Neural progenitor cell (in vitro differentiated cells): ENCODE measurements at regions not wholly inside any gene's neighbourhood (a gene's known extent, or its start where the extent isn't known, plus 50 kb on each side); places are given as distances from the start of the nearest gene placed in this dataset.

Experiments
- DNase-seq: peaks from one replicate; pipeline ENCODE4 v3.0.0-alpha.2; 2016; ENCODE audit warnings: low spot score
- H2AFZ ChIP-seq: fragments of 200-600 bp; sonication (generic); replicated peaks from 2 replicates; pipeline ENCODE4 v1.6.1; 2016; ENCODE audit warnings: antibody characterized with exemption
- H3F3A ChIP-seq: fragments of 200-600 bp; sonication (generic); 2 replicates; pipeline ENCODE4 v1.6.1; 2016; ENCODE audit warnings: antibody characterized with exemption, low read depth
- H3K27ac ChIP-seq: fragments of 200-600 bp; sonication (generic); 2 replicates; pipeline ENCODE4 v1.5.1; 2016; ENCODE audit warnings: mild to moderate bottlenecking
- H3K27me3 ChIP-seq: fragments of 200-600 bp; sonication (generic); 2 replicates; pipeline ENCODE4 v1.6.1; 2016; ENCODE audit warnings: mild to moderate bottlenecking, moderate library complexity
- H3K36me3 ChIP-seq: fragments of 200-600 bp; sonication (generic); 2 replicates; pipeline ENCODE4 v1.5.1; 2016
- H3K4me1 ChIP-seq: fragments of 200-600 bp; sonication (generic); 2 replicates; pipeline ENCODE4 v1.6.1; 2016; ENCODE audit warnings: mixed run types
- H3K4me2 ChIP-seq: fragments of 200-600 bp; sonication (generic); 2 replicates; pipeline ENCODE4 v1.6.1; 2016
- H3K4me3 ChIP-seq: fragments of 200-600 bp; sonication (generic); 2 replicates; pipeline ENCODE4 v1.5.1; 2016
- H3K79me2 ChIP-seq: fragments of 200-600 bp; sonication (generic); 2 replicates; pipeline ENCODE4 v1.6.1; 2016; ENCODE audit warnings: low read depth
- H3K9ac ChIP-seq: fragments of 200-600 bp; sonication (generic); 2 replicates; pipeline ENCODE4 v1.6.1; 2016
- H3K9me3 ChIP-seq: fragments of 200-600 bp; sonication (generic); 2 replicates; pipeline ENCODE4 v1.5.1; 2016; ENCODE audit warnings: low read depth
- H4K20me1 ChIP-seq: fragments of 200-600 bp; sonication (generic); 2 replicates; pipeline ENCODE4 v1.6.1; 2016; ENCODE audit warnings: low read depth
- H3K27ac Mint-ChIP-seq: 3 replicates; pipeline ENCODE4 v1.8.0; 2021; ENCODE audit warnings: mixed read lengths
- H3K27me3 Mint-ChIP-seq: 2 replicates; pipeline ENCODE4 v1.8.0; 2022; ENCODE audit warnings: low read depth, mild to moderate bottlenecking, inconsistent platforms, moderate library complexity, mixed read lengths; ENCODE audit not compliant: insufficient read depth
- H3K36me3 Mint-ChIP-seq: 3 replicates; pipeline ENCODE4 v1.8.0; 2021; ENCODE audit warnings: mixed read lengths
- H3K4me1 Mint-ChIP-seq: 3 replicates; pipeline ENCODE4 v1.8.0; 2021; ENCODE audit warnings: mixed read lengths
- H3K4me3 Mint-ChIP-seq: 3 replicates; pipeline ENCODE4 v1.8.0; 2021; ENCODE audit warnings: mild to moderate bottlenecking, moderate library complexity, mixed read lengths
- H3K9me3 Mint-ChIP-seq: 3 replicates; pipeline ENCODE4 v1.8.0; 2020; ENCODE audit warnings: mixed read lengths
- EZH2 ChIP-seq: fragments of 200-600 bp; sonication (generic); IDR thresholded peaks from 2 replicates; pipeline ENCODE4 v1.6.1; 2017; ENCODE audit warnings: antibody characterized with exemption, mild to moderate bottlenecking, moderate library complexity
- EZH2phosphoT487 ChIP-seq: fragments of 200-600 bp; sonication (generic); IDR thresholded peaks from 2 replicates; pipeline ENCODE4 v1.6.1; 2017; ENCODE audit warnings: antibody characterized with exemption
- TF ChIP-seq, protein P1 (sequence below): fragments of 200-600 bp; sonication (generic); IDR thresholded peaks from 2 replicates; pipeline ENCODE4 v1.5.1; 2017; ENCODE audit warnings: antibody characterized with exemption, mild to moderate bottlenecking

DNA sequence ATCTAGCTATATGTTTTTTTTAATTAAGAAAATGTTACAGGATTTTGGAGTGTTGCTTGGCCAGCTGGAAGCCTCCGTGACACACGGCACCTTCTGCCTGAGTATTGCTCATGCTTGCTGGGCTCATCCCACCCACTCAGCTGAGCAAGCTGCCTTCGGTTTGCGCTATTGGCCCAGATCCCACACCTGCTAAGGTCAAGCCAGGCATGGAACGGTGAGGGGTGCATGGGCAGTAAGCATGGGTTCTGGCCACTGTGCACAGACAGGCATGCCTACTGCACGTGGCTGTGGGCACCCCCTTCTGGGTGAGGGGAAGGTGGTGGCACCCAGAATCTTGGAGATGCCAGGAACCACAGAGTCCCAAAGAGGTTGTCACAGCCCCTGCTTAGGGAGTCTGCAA is 1178.4 kb upstream of the PCDH7 start:
- H3K4me2 ChIP-seq = no peak overlapping the region
- H3F3A ChIP-seq = no peaks in the 10 kb centered on the region
- DNase-seq = no peak
- H3K36me3 ChIP-seq = no peaks in the 10 kb centered on the region
- H3K9me3 ChIP-seq = no peaks in the 10 kb centered on the region
- no peaks in the 10 kb centered on the region for H3K27me3 ChIP-seq
- no peak overlapping the region for H3K4me3 ChIP-seq
- H2AFZ ChIP-seq = no peak overlapping the region
- H3K9ac ChIP-seq = no peak overlapping the region
- Mint-ChIP-seq H3K36me3 (no peaks in the 10 kb centered on the region), H3K4me3 (no peak overlapping the region), H3K9me3 (no peaks in the 10 kb centered on the region), H3K27me3 (no peaks in the 10 kb centered on the region), H3K4me1 (no peaks in the 10 kb centered on the region), H3K27ac (no peak overlapping the region)
- TF ChIP-seq EZH2 (no peak), EZH2phosphoT487 (no peak)
- TF ChIP-seq, protein P1, sequence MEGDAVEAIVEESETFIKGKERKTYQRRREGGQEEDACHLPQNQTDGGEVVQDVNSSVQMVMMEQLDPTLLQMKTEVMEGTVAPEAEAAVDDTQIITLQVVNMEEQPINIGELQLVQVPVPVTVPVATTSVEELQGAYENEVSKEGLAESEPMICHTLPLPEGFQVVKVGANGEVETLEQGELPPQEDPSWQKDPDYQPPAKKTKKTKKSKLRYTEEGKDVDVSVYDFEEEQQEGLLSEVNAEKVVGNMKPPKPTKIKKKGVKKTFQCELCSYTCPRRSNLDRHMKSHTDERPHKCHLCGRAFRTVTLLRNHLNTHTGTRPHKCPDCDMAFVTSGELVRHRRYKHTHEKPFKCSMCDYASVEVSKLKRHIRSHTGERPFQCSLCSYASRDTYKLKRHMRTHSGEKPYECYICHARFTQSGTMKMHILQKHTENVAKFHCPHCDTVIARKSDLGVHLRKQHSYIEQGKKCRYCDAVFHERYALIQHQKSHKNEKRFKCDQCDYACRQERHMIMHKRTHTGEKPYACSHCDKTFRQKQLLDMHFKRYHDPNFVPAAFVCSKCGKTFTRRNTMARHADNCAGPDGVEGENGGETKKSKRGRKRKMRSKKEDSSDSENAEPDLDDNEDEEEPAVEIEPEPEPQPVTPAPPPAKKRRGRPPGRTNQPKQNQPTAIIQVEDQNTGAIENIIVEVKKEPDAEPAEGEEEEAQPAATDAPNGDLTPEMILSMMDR = no peak
- H4K20me1 ChIP-seq = no peaks in the 10 kb centered on the region
- no peaks in the 10 kb centered on the region for H3K79me2 ChIP-seq
- H3K27ac ChIP-seq = no peak overlapping the region
- no peaks in the 10 kb centered on the region for H3K4me1 ChIP-seq

DNA sequence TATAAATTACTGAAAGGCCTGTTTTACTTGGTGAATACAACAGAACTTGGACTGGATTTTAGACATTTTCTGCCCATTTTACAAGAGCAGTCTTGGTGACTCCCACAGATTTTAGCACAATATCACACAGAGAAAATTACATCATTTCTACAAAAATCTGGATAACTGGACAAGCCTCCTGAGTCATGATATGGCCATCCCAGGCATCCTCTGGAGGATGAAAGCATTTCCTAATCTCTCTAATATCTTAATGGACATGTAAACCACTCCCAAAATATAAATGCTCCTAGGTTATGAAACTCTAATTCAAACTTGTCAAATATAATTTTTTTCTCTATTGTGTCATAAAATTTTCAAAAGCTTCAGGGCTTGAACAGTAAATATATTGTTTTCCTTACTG is 1170.8 kb upstream of the PCDH7 start:
- Mint-ChIP-seq H3K4me1 (no peaks in the 10 kb centered on the region), H3K9me3 (peaks cover 3% of the 10 kb centered on the region), H3K4me3 (no peak overlapping the region), H3K27ac (no peak overlapping the region), H3K27me3 (no peaks in the 10 kb centered on the region), H3K36me3 (no peaks in the 10 kb centered on the region)
- no peak overlapping the region for H2AFZ ChIP-seq
- H3K4me1 ChIP-seq = no peaks in the 10 kb centered on the region
- TF ChIP-seq EZH2 (no peak), EZH2phosphoT487 (no peak)
- TF ChIP-seq, protein P1 = no peak
- H3K79me2 ChIP-seq = no peaks in the 10 kb centered on the region
- no peaks in the 10 kb centered on the region for H3K36me3 ChIP-seq
- no peak overlapping the region for H3K27ac ChIP-seq
- no peak for DNase-seq
- no peaks in the 10 kb centered on the region for H3K27me3 ChIP-seq
- no peaks in the 10 kb centered on the region for H3K9me3 ChIP-seq
- H3K4me2 ChIP-seq = no peak overlapping the region
- H4K20me1 ChIP-seq = no peaks in the 10 kb centered on the region
- no peaks in the 10 kb centered on the region for H3F3A ChIP-seq
- H3K9ac ChIP-seq = no peak overlapping the region
- H3K4me3 ChIP-seq = no peak overlapping the region

DNA sequence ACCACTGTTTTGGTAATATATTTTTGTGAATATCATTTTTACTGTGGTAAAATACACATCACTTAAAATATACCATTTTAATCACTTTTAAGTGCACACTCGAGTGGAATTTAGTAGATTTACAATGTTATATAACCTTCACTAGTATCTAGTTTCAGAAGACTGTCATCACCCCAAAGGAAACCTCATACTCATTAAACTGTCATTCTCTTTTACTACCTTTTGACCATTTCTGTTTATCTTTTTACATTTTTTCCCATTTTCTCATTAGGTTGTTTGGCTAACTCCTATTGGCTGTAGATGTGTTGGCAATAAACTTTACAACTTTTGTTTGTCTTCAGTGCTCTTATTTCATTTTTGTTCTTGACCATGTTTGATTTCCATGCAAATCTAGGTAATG is 1168.3 kb upstream of the PCDH7 start:
- TF ChIP-seq EZH2phosphoT487 (no peak), EZH2 (no peak)
- TF ChIP-seq, protein P1 = no peak
- DNase-seq = no peak
- H3K27ac ChIP-seq = no peak overlapping the region
- no peak overlapping the region for H2AFZ ChIP-seq
- no peaks in the 10 kb centered on the region for H3K36me3 Mint-ChIP-seq
- H3K79me2 ChIP-seq = no peaks in the 10 kb centered on the region
- H3K9me3 Mint-ChIP-seq = peaks cover 3% of the 10 kb centered on the region
- no peak overlapping the region for H3K27ac Mint-ChIP-seq
- H3K27me3 ChIP-seq = no peaks in the 10 kb centered on the region
- no peaks in the 10 kb centered on the region for H3K36me3 ChIP-seq
- H3K27me3 Mint-ChIP-seq = no peaks in the 10 kb centered on the region
- no peaks in the 10 kb centered on the region for H3K4me1 Mint-ChIP-seq
- no peak overlapping the region for H3K4me3 Mint-ChIP-seq
- H3K9me3 ChIP-seq = no peaks in the 10 kb centered on the region
- no peak overlapping the region for H3K4me3 ChIP-seq
- no peak overlapping the region for H3K9ac ChIP-seq
- no peaks in the 10 kb centered on the region for H4K20me1 ChIP-seq
- no peak overlapping the region for H3K4me2 ChIP-seq
- no peaks in the 10 kb centered on the region for H3K4me1 ChIP-seq
- H3F3A ChIP-seq = no peaks in the 10 kb centered on the region

DNA sequence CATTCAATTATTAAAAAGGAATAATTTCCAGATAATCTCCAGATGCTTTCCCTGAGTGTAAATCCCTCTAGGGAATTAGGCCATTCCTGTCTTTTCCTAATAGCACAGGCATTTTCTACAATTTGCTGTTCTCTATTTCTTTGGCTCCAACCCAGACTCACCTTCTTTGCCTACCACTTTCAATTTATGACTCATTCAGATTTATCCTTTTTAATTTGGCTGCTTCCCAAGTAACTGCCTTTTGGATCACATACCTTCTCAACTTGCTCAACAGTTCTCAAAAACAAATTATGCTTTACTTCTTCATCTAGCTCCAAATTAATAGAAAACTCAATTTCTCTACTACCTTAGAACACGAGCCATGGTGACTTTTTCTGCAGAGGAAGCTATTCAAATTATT is 1166.3 kb upstream of the PCDH7 start:
- no peaks in the 10 kb centered on the region for H3K36me3 Mint-ChIP-seq
- H3K9me3 Mint-ChIP-seq = no peaks in the 10 kb centered on the region
- H3K27ac Mint-ChIP-seq = no peak overlapping the region

More for the DNA sequence above, 1166.3 kb upstream of the PCDH7 start:
- Histone ChIP-seq H3K79me2 (no peaks in the 10 kb centered on the region), H3K4me2 (no peak overlapping the region), H4K20me1 (no peaks in the 10 kb centered on the region), H3F3A (no peaks in the 10 kb centered on the region), H3K9ac (no peak overlapping the region), H3K4me3 (no peak overlapping the region), H3K4me1 (no peaks in the 10 kb centered on the region), H3K27me3 (no peaks in the 10 kb centered on the region), H3K36me3 (no peaks in the 10 kb centered on the region), H3K27ac (no peak overlapping the region), H3K9me3 (no peaks in the 10 kb centered on the region), H2AFZ (no peak overlapping the region)
- TF ChIP-seq EZH2phosphoT487 (no peak), EZH2 (no peak)
- TF ChIP-seq, protein P1 = no peak
- no peak for DNase-seq
- Mint-ChIP-seq H3K4me1 (no peaks in the 10 kb centered on the region), H3K4me3 (no peak overlapping the region), H3K27me3 (no peaks in the 10 kb centered on the region)
